Sciatic nerve (tissue), 2 donors: ENCODE measurements at regions not wholly inside any gene's neighbourhood (a gene's known extent, or its start where the extent isn't known, plus 50 kb on each side); places are given as distances from the start of the nearest gene placed in this dataset.
"Not testable (repeated sequence)": the region's sequence is repeated elsewhere in the genome, so short reads cannot be mapped to it uniquely, and the experiment has no call there.

Source experiments
- ATAC-seq: fragments of 200-7000 bp; cut with Tn5 transposase; one replicate; pipeline ENCODE4 v1.9.1; 2020; ENCODE audit warnings: mild to moderate bottlenecking, moderate library complexity
- DNase-seq: peaks from one replicate; pipeline ENCODE4 v3.0.0-alpha.2; 2020; ENCODE audit warnings: low spot score
- intact Hi-C: fragments of 100-400 bp; cut with DNase I; formaldehyde crosslinking; loops from one replicate; pipeline ENCODE4 v1.14.2; 2022
- donor health status: DM: no; HTN: no; CAD: no.
- donor health status: DM: no; HTN: no; CAD: no.

- no peak for ATAC-seq
- intact Hi-C loops, result no loop called here
- no peak for DNase-seq
Observed at GRCh38 chr5:135776457-135776856, 58.0 kb upstream of the SLC25A48 start.

- ATAC-seq, result no peak
- intact Hi-C loops, result no loop called here
- no peak for DNase-seq
Observed at GRCh38 chr5:135761746-135762145, 72.7 kb upstream of the SLC25A48 start.

- ATAC-seq, result no peak
- intact Hi-C loops, result no loop called here
- DNase-seq, result no peak
Observed at GRCh38 chr5:135759149-135759784, 75.2 kb upstream of the SLC25A48 start.

GRCh38 chr5:135753990-135754389, 80.5 kb upstream of the SLC25A48 start:
- intact Hi-C loops, result no loop called here
- DNase-seq, result no peak
- ATAC-seq, result no peak

GRCh38 chr5:135750506-135750905, 84.0 kb upstream of the SLC25A48 start:
- DNase-seq (no peak), ATAC-seq (no peak)
- intact Hi-C loops, result no loop called here

- intact Hi-C loops, result no loop called here
- ATAC-seq (no peak), DNase-seq (no peak)
Observed at GRCh38 chr5:135747824-135748223, 86.6 kb upstream of the SLC25A48 start.

- DNase-seq (no peak), ATAC-seq (no peak)
- intact Hi-C loops, result no loop called here
Observed at GRCh38 chr5:135745897-135746500, 88.5 kb upstream of the SLC25A48 start.

- ATAC-seq (no peak), DNase-seq (no peak)
- intact Hi-C loops, result no loop called here
Observed at GRCh38 chr5:135743705-135744411, 90.6 kb upstream of the SLC25A48 start.

- DNase-seq (no peak), ATAC-seq (no peak)
- intact Hi-C loops, result no loop called here
Observed at GRCh38 chr5:135743181-135743580, 91.3 kb upstream of the SLC25A48 start.

- ATAC-seq, DNase-seq, intact Hi-C loops: not testable (repeated sequence)
Observed at GRCh38 chr5:135742240-135742639, 92.2 kb upstream of the SLC25A48 start.

GRCh38 chr5:135741040-135741439, 93.4 kb upstream of the SLC25A48 start:
- DNase-seq (no peak), ATAC-seq (no peak)
- intact Hi-C loops, result no loop called here

GRCh38 chr5:135740475-135740874, 94.0 kb upstream of the SLC25A48 start:
- no peak for ATAC-seq
- intact Hi-C loops, result no loop called here
- DNase-seq, result no peak

GRCh38 chr5:135739383-135739981, 95.0 kb upstream of the SLC25A48 start:
- intact Hi-C loops, result no loop called here
- DNase-seq (no peak), ATAC-seq (no peak)

- intact Hi-C loops, result no loop called here
- ATAC-seq, result no peak
- no peak for DNase-seq
Observed at GRCh38 chr5:135738564-135738875, 95.9 kb upstream of the SLC25A48 start.

GRCh38 chr5:135737701-135738563, 96.5 kb upstream of the SLC25A48 start:
- ATAC-seq (no peak), DNase-seq (no peak)
- intact Hi-C loops, result no loop called here

- intact Hi-C loops, ATAC-seq, DNase-seq: not testable (repeated sequence)
Observed at GRCh38 chr5:135736952-135737351, 97.5 kb upstream of the SLC25A48 start.

GRCh38 chr5:135735831-135736230, 98.6 kb upstream of the SLC25A48 start:
- DNase-seq, result no peak
- ATAC-seq, result no peak
- intact Hi-C loops, result no loop called here

GRCh38 chr5:135734956-135735355, 99.5 kb upstream of the SLC25A48 start:
- intact Hi-C loops, DNase-seq, ATAC-seq: not testable (repeated sequence)

GRCh38 chr5:135731034-135731433, 103.4 kb upstream of the SLC25A48 start:
- intact Hi-C loops, ATAC-seq, DNase-seq: not testable (repeated sequence)
